ENCODE measurements at regions not wholly inside any gene's neighbourhood (a gene's known extent, or its start where the extent isn't known, plus 50 kb on each side); places are given as distances from the start of the nearest gene placed in this dataset.

DNA sequence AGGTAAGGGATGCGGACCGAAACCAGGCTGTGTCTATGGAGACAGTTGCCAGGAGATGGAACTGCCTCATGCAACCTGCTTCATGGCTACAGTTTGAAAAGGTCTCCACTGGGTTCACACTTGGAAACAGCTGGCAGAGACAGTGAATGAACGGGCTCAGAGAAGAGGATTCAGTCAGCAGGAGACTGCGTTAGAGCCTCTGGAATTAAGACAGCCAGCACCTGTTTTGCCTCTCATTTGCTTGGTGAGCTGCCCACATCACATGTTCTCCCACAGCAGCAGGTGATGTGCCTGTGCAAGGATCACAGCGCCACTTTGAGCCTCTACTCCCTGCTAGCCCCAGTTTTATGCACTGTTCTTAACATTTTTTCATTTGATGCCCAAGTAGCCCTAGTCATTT, 321.0 kb downstream of the PLPP3 start:
- TF ChIP-seq, protein P1, sequence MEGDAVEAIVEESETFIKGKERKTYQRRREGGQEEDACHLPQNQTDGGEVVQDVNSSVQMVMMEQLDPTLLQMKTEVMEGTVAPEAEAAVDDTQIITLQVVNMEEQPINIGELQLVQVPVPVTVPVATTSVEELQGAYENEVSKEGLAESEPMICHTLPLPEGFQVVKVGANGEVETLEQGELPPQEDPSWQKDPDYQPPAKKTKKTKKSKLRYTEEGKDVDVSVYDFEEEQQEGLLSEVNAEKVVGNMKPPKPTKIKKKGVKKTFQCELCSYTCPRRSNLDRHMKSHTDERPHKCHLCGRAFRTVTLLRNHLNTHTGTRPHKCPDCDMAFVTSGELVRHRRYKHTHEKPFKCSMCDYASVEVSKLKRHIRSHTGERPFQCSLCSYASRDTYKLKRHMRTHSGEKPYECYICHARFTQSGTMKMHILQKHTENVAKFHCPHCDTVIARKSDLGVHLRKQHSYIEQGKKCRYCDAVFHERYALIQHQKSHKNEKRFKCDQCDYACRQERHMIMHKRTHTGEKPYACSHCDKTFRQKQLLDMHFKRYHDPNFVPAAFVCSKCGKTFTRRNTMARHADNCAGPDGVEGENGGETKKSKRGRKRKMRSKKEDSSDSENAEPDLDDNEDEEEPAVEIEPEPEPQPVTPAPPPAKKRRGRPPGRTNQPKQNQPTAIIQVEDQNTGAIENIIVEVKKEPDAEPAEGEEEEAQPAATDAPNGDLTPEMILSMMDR (IDR thresholded peaks at IDR 0.05) = no peak
- TF ChIP-seq, protein P2, sequence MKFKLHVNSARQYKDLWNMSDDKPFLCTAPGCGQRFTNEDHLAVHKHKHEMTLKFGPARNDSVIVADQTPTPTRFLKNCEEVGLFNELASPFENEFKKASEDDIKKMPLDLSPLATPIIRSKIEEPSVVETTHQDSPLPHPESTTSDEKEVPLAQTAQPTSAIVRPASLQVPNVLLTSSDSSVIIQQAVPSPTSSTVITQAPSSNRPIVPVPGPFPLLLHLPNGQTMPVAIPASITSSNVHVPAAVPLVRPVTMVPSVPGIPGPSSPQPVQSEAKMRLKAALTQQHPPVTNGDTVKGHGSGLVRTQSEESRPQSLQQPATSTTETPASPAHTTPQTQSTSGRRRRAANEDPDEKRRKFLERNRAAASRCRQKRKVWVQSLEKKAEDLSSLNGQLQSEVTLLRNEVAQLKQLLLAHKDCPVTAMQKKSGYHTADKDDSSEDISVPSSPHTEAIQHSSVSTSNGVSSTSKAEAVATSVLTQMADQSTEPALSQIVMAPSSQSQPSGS (CRISPR knock-in tag; IDR thresholded peaks at IDR 0.05; ENCODE audit: borderline replicate concordance, low read depth) = no peak
- TF ChIP-seq, protein P3, sequence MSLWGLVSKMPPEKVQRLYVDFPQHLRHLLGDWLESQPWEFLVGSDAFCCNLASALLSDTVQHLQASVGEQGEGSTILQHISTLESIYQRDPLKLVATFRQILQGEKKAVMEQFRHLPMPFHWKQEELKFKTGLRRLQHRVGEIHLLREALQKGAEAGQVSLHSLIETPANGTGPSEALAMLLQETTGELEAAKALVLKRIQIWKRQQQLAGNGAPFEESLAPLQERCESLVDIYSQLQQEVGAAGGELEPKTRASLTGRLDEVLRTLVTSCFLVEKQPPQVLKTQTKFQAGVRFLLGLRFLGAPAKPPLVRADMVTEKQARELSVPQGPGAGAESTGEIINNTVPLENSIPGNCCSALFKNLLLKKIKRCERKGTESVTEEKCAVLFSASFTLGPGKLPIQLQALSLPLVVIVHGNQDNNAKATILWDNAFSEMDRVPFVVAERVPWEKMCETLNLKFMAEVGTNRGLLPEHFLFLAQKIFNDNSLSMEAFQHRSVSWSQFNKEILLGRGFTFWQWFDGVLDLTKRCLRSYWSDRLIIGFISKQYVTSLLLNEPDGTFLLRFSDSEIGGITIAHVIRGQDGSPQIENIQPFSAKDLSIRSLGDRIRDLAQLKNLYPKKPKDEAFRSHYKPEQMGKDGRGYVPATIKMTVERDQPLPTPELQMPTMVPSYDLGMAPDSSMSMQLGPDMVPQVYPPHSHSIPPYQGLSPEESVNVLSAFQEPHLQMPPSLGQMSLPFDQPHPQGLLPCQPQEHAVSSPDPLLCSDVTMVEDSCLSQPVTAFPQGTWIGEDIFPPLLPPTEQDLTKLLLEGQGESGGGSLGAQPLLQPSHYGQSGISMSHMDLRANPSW (CRISPR knock-in tag; conservative IDR thresholded peaks at IDR 0.05; ENCODE audit: low read depth) = no peak
- TF ChIP-seq, protein P4, sequence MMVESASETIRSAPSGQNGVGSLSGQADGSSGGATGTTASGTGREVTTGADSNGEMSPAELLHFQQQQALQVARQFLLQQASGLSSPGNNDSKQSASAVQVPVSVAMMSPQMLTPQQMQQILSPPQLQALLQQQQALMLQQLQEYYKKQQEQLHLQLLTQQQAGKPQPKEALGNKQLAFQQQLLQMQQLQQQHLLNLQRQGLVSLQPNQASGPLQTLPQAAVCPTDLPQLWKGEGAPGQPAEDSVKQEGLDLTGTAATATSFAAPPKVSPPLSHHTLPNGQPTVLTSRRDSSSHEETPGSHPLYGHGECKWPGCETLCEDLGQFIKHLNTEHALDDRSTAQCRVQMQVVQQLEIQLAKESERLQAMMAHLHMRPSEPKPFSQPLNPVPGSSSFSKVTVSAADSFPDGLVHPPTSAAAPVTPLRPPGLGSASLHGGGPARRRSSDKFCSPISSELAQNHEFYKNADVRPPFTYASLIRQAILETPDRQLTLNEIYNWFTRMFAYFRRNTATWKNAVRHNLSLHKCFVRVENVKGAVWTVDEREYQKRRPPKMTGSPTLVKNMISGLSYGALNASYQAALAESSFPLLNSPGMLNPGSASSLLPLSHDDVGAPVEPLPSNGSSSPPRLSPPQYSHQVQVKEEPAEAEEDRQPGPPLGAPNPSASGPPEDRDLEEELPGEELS (CRISPR knock-in tag; IDR thresholded peaks at IDR 0.05) = no peak
- TF ChIP-seq ZBTB21 (CRISPR knock-in tag; IDR thresholded peaks at IDR 0.05; ENCODE audit: borderline replicate concordance) = no peak
- TF ChIP-seq, protein P5, sequence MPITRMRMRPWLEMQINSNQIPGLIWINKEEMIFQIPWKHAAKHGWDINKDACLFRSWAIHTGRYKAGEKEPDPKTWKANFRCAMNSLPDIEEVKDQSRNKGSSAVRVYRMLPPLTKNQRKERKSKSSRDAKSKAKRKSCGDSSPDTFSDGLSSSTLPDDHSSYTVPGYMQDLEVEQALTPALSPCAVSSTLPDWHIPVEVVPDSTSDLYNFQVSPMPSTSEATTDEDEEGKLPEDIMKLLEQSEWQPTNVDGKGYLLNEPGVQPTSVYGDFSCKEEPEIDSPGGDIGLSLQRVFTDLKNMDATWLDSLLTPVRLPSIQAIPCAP (CRISPR knock-in tag; IDR thresholded peaks at IDR 0.05) = no peak
